HepG2 (cell line): ENCODE measurements at regions not wholly inside any gene's neighbourhood (a gene's known extent, or its start where the extent isn't known, plus 50 kb on each side); places are given as distances from the start of the nearest gene placed in this dataset.

Source experiments
- AHDC1 ChIP-seq: sonication (generic); formaldehyde crosslinking; IDR thresholded peaks from 2 replicates; pipeline ENCODE4 v1.5.1; 2020; ENCODE audit warnings: mild to moderate bottlenecking, missing genetic modification reagents, borderline replicate concordance
- BCL3 ChIP-seq: sonication (generic); formaldehyde crosslinking; IDR thresholded peaks from 2 replicates; pipeline ENCODE4 v1.5.1; 2020; ENCODE audit warnings: mild to moderate bottlenecking, missing genetic modification reagents, moderate library complexity
- CHD4 ChIP-seq: fragments of 200-600 bp; sonication (generic); IDR thresholded peaks from 2 replicates; pipeline ENCODE4 v1.7.0; 2017; ENCODE audit warnings: mild to moderate bottlenecking, low read length, borderline replicate concordance
- FOXK1 ChIP-seq: sonication (generic); formaldehyde crosslinking; IDR thresholded peaks from 2 replicates; pipeline ENCODE4 v1.4.0; 2020; ENCODE audit warnings: low read depth, missing genetic modification reagents, borderline replicate concordance
- GABPA ChIP-seq, 2 experiments: IDR thresholded peaks; 2 replicates each; pipeline ENCODE4 v1.6.1; 2011 to 2016; ENCODE audit warnings: low read depth in 2 of 2, low read length in 1 of 2, missing biosample characterization in 1 of 2, missing genetic modification characterization in 1 of 2
- MIXL1 ChIP-seq: IDR thresholded peaks from 2 replicates; pipeline ENCODE4 v1.6.1; 2016
- NAIF1 ChIP-seq: sonication (generic); formaldehyde crosslinking; IDR thresholded peaks from 2 replicates; pipeline ENCODE4 v1.5.0; 2020; ENCODE audit warnings: mild to moderate bottlenecking, missing genetic modification reagents, borderline replicate concordance
- NR2F6 ChIP-seq, 2 experiments: IDR thresholded peaks; 2 replicates each; pipeline ENCODE4 v1.6.1; 2016; ENCODE audit warnings: antibody characterized with exemption in 1 of 2, mild to moderate bottlenecking in 1 of 2
- RXRB ChIP-seq: IDR thresholded peaks from 2 replicates; pipeline ENCODE4 v1.6.1; 2016; ENCODE audit warnings: borderline replicate concordance, missing genetic modification reagents, missing compliant biosample characterization
- SAFB2 ChIP-seq: sonication (generic); formaldehyde crosslinking; IDR thresholded peaks from 2 replicates; pipeline ENCODE4 v1.5.1; 2020; ENCODE audit warnings: missing genetic modification reagents, low read depth, mild to moderate bottlenecking, borderline replicate concordance
- SKI ChIP-seq: fragments of 450-650 bp; IDR thresholded peaks from one replicate; pipeline ENCODE4 v1.6.1; 2018; ENCODE audit warnings: mild to moderate bottlenecking; ENCODE audit not compliant: partially characterized antibody
- SMC3 ChIP-seq: IDR thresholded peaks from 2 replicates; pipeline ENCODE4 v1.6.1; 2011; ENCODE audit warnings: low read length, improper control_type of control experiment
- THAP9 ChIP-seq: sonication (generic); formaldehyde crosslinking; IDR thresholded peaks from 2 replicates; pipeline ENCODE4; 2020; ENCODE audit warnings: missing genetic modification reagents, mild to moderate bottlenecking, borderline replicate concordance
- ZBTB44 ChIP-seq: sonication (generic); formaldehyde crosslinking; IDR thresholded peaks from 2 replicates; pipeline ENCODE4 v1.4.0; 2020; ENCODE audit warnings: missing genetic modification reagents
- ZBTB7B ChIP-seq: sonication (generic); formaldehyde crosslinking; IDR thresholded peaks from 2 replicates; pipeline ENCODE4 v1.4.0; 2020; ENCODE audit warnings: missing genetic modification reagents
- ZMYM3 ChIP-seq: sonication (generic); formaldehyde crosslinking; IDR thresholded peaks from 2 replicates; pipeline ENCODE4 v1.5.1; 2020; ENCODE audit warnings: mild to moderate bottlenecking, missing genetic modification reagents
- ZNF224 ChIP-seq: sonication (generic); formaldehyde crosslinking; IDR thresholded peaks from 2 replicates; pipeline ENCODE4 v1.5.0; 2020; ENCODE audit warnings: mild to moderate bottlenecking, missing genetic modification reagents

- peak; percentile 91 for TF ChIP-seq AHDC1
- TF ChIP-seq RXRB (CRISPR knock-in tag) = peak; percentile 88
- TF ChIP-seq SAFB2 (CRISPR knock-in tag) = no peak
- peak; percentile 83 for TF ChIP-seq ZMYM3 (CRISPR knock-in tag)
- no peak for TF ChIP-seq THAP9
- peak; percentile 84; the same call in 1 of the 2 replicates for TF ChIP-seq FOXK1 (CRISPR knock-in tag)
- peak; percentile 68 for TF ChIP-seq NR2F6 (IDR thresholded peaks at IDR 0.05)
- peak; percentile 81 for TF ChIP-seq NR2F6 (CRISPR knock-in tag; IDR thresholded peaks at IDR 0.05)
- TF ChIP-seq NAIF1 = 0 out of 2 replicates have a peak, but pooled peaks have one; percentile 9
- peak; percentile 80 for TF ChIP-seq MIXL1 (CRISPR knock-in tag)
- TF ChIP-seq SKI = peak; percentile 25
- TF ChIP-seq BCL3 (CRISPR knock-in tag) = peak; percentile 68; the same call in 1 of the 2 replicates
- TF ChIP-seq ZBTB44 (CRISPR knock-in tag) = no peak
- peak; percentile 71 for TF ChIP-seq SMC3
- TF ChIP-seq ZNF224 (CRISPR knock-in tag) = no peak
- peak; percentile 91 for TF ChIP-seq ZBTB7B (CRISPR knock-in tag)
- 0 out of 2 replicates have a peak, but pooled peaks have one; percentile 26 for TF ChIP-seq CHD4
- no peak for TF ChIP-seq GABPA (IDR thresholded peaks at IDR 0.05; ENCODE audit: low read depth, low read length)
- 0 out of 2 replicates have a peak, but pooled peaks have one; percentile 41 for TF ChIP-seq GABPA (CRISPR knock-in tag; IDR thresholded peaks at IDR 0.05; ENCODE audit: low read depth)
Measured at GRCh38 chr6:63509652-63510352, 62.5 kb upstream of the LOC128125822 start (continued).
